ENCODE measurements at regions not wholly inside any gene's neighbourhood (a gene's known extent, or its start where the extent isn't known, plus 50 kb on each side); places are given as distances from the start of the nearest gene placed in this dataset.

DNA sequence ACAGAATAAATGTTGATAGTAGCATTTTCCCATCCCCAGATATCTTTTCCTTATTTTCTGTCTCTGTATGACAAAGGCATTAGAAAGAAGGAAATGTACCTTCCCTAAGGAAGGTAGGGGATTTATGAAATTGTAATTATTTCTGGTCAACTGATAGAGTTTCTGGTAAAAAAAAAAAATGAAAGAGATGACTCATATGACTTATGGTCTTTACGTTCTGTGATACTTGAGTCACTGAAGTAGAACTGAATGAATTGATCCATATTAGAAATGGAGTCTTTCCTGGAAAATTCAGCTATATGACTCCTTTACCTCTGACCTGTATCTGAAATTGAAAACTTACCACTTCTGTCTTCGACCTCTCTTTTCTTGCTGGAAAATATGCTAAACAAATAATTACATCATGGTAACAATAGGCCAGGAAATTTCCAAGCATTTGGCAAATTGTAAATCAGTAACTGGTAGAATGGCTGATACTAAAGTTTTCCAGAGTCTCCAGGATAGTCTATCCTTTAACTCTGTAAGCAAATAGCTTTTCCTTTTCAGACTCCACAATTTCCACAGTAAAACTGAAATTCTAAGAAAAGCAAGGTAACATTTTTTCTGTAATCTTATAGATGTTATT lies 364.3 kb upstream of the PTBP2 start:
- TF ChIP-seq CTCF (IDR thresholded peaks at IDR 0.05), result no peak
- no peak for TF ChIP-seq POLR2A (IDR thresholded peaks at IDR 0.05)

Measured in thyroid gland (tissue), 4 donors.